GM19463 (cell line): ENCODE measurements at regions not wholly inside any gene's neighbourhood (a gene's known extent, or its start where the extent isn't known, plus 50 kb on each side); places are given as distances from the start of the nearest gene placed in this dataset.

Experiments
- ATAC-seq: cut with Tn5 transposase; IDR thresholded peaks from one replicate; pipeline ENCODE4 v1.9.1; 2021; ENCODE audit warnings: mild to moderate bottlenecking, moderate library complexity; ENCODE audit not compliant: unreplicated experiment

DNA sequence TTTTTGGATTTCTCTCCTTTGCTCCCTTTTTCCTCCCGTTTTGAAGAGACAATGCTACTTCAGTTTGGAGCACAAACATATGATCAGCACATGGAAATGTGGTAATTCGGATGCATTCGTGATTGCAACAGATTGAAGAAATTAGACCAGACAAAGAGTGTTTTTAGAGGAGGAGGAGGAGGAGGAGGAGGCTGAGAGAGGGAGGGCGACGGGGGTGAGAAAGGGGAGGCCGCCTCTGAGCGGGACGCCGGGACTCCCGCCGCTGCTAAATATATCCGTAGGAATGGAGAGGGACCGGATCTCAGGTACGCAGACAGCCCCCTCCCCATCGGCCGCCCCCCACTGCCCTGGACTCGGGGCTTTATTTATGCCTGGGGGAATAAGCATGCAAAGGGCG lies 179.3 kb downstream of the SEC14L1 start:
- ATAC-seq: no peak

DNA sequence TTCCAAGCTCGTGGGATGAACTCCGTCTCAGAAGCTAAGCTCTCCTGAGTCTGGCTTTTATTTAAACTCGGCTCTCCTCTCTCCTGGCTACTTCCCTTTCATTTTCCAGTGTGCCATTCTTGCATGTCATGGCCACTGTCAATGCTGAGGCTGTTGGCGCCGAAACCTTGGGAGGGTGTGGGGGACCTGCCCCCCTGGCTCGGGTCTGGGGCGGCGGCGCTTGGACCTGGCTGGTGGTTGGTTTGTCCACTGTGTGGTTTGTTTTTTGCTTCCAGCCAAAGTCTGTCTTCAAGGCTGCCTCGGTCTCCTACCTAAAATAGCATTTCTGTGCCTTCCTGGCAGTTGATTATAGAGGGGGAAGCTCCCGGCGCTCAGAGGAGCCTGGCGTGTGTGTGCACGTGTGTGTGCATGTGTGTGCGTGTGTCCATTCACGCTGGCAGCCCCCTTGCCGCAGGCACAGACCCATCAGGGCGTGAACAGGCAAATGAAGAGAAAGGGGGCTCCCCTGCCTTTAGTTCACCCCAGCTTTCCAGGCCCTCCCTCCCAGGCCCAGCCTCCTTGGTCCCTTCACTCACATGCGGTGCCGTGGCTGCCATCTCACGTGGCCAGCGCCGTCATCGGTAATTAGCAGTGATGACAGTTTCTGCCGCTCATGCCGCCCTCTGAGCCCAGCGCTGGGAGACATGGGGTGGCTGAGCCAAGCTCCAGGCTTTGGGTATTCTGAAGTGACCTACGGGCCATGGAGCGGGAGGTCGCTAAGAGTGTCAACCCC lies 179.9 kb downstream of the SEC14L1 start:
- peak; percentile 24 for ATAC-seq

- ATAC-seq: no peak
Observed at GRCh38 chr17:77321649-77322513, 181.1 kb downstream of the SEC14L1 start.

DNA sequence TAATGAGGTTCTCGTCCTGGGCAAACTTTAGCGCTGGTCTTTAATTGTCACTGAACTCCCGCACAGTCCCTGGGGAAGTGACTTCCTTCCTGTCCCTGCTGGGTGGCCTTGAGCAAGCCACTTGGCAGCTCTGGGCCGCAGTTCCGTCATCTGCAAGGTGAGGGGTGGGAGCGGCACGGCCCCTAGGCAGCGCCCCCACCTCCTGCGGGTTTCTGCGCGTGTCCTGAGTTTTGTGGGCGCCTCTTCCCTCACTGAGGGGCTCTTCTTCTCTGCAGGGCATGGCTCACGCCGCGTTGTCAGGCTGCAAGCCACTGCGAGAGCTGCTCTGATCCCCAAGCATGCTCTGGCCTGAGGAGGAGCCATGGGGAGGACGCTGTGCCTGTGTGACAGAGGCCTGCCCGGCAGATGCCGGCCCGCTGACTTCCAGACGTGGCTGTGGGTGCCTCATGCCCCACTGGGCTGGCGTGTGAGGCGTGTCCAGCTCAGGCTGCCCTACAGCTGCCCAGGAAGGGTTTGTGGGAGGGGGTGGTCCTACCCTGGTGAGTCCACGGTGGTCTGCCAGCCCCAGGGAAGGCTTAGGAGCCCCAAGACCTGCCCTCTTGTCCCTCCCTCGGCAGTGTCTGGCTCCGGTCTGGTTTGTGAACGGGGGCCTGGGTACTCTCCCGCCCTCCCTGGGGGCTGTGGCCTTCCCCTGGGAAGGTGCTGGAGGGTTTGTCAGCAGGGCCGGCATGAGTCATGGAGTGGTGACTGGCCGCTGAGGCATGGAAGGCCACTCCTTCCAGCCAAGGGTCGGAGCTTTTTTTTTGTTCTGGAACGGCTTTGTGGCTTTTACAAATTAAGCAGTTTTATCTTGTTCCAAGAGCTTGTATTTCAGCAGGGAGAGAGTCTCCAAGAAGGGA lies 182.0 kb downstream of the SEC14L1 start:
- ATAC-seq: no peak

GRCh38 chr17:77323413-77324171 lies 182.8 kb downstream of the SEC14L1 start:
- ATAC-seq: no peak

DNA sequence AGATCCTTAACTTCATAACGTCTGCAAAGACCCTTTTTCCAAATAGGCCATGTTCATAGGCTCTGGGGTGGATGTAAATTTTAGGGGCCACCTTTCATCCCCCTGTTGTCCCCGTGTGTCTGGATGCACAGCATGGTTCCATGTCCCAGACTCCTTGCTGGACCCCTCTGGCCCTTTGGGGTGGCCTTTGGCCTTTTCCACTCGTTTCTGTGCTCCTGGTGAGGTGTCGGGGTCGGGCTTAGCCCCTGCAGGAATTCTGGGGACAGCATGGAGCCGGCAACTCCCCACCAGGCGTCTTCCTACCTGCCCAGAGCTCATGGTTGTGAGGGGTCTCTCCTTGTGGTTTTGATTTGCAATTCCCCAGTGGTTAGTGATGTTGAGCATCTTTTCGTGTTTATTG lies 183.5 kb downstream of the SEC14L1 start:
- no peak for ATAC-seq

DNA sequence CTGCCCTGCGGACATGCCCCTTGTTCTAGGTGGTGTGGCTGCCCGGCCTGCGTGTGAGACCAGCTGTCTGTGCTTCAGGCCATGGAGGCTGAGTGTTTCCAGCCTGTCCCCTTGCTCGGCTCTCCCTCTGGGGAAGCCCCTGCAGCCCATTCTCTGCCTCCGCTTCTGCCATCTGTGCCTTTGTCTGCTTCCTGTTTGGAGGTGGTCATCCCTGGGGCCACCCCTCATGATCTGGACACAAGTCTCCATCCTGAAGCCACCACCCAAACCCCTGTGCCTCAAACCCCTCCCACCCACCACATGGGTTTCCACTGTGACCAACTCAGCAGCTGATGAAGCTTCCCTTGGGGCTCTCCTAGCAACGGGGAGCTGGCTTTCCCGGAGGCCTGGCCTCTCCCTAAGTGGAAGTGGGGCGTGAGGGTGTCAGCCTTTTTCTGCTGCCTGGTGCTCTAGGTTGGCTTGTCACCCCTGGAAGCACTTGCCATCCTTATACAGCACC lies 184.9 kb downstream of the SEC14L1 start:
- peak; percentile 10 for ATAC-seq

DNA sequence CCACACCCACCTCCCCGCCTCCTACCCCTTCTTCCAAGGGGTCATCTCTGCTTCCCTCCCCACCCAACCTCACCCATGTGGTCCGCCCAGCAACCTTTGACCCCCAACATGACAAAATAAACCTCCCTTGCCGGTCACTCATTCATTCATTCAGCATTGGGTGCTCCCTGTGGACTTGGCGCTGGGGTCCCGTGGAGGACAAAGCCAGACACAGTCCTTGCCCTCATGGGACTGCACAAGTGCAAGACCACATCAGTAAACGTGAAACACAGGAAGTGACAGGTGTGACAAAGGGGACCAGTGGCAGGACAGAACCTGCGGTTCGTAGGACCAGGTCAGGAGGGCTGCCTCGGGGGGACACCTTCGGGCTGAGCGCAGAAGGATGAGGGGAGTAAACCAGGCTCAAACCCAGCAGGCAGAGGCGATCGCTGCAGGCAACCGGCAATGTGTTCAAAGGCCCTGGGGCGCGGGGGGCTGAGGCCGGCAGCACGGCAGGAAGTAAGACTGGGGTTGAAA lies 185.4 kb downstream of the SEC14L1 start:
- ATAC-seq: no peak

DNA sequence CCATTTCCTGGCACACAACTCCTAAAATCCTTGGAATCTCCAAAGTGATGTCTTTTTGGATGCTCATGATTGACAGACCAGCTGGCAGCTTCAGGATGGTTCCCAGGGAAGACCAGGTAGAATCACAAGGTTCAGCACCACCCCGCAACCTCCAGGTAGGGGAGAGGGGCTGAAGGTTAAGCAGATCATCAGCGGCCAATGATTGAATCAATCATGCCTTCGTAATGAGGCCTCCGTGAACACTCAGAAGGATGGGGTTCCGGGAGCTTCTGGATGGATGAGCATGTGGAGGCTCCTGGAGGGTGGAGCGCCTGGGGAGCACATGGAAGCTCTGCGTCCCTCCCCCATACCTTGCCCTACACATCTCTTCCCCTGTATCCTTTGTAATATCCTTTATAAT lies 185.9 kb downstream of the SEC14L1 start:
- no peak for ATAC-seq

GRCh38 chr17:77327181-77327565 lies 186.4 kb downstream of the SEC14L1 start:
- ATAC-seq: no peak

GRCh38 chr17:77327566-77328464 lies 187.0 kb downstream of the SEC14L1 start:
- no peak for ATAC-seq

- no peak for ATAC-seq
Observed at GRCh38 chr17:77328823-77329740, 188.3 kb downstream of the SEC14L1 start.

GRCh38 chr17:77329741-77330531 lies 189.2 kb downstream of the SEC14L1 start:
- ATAC-seq: no peak

GRCh38 chr17:77330602-77331081 lies 189.9 kb downstream of the SEC14L1 start:
- ATAC-seq: no peak

- peak; percentile 64 for ATAC-seq
Observed at GRCh38 chr17:77331301-77331864, 190.6 kb downstream of the SEC14L1 start.
